ENCODE measurements at regions not wholly inside any gene's neighbourhood (a gene's known extent, or its start where the extent isn't known, plus 50 kb on each side); places are given as distances from the start of the nearest gene placed in this dataset.
"Not testable (repeated sequence)": the region's sequence is repeated elsewhere in the genome, so short reads cannot be mapped to it uniquely, and the experiment has no call there.

DNA sequence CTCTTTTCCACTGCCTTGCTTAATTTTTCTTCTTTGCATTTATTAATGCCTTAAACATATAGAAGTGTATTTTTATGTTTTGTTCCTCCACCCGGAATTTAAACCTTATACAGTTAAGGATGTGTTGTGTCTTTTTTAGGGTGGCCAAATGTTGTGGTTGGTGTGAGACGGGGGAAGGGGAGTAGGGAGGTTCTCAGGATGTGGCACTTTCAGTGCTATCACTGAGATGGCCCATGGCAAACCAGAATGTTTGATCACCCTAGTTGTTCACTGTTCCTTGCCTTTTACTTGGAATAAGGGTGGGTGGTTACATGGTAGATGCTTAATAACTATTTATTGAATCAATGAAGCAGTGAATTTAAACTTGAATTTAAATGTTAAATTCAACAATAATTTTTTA is 216.0 kb upstream of the SLITRK1 start:
- no peak overlapping the region for H3K27ac ChIP-seq
- TF ChIP-seq ZFX (IDR thresholded peaks at IDR 0.05), result no peak
- TF ChIP-seq, protein P1, sequence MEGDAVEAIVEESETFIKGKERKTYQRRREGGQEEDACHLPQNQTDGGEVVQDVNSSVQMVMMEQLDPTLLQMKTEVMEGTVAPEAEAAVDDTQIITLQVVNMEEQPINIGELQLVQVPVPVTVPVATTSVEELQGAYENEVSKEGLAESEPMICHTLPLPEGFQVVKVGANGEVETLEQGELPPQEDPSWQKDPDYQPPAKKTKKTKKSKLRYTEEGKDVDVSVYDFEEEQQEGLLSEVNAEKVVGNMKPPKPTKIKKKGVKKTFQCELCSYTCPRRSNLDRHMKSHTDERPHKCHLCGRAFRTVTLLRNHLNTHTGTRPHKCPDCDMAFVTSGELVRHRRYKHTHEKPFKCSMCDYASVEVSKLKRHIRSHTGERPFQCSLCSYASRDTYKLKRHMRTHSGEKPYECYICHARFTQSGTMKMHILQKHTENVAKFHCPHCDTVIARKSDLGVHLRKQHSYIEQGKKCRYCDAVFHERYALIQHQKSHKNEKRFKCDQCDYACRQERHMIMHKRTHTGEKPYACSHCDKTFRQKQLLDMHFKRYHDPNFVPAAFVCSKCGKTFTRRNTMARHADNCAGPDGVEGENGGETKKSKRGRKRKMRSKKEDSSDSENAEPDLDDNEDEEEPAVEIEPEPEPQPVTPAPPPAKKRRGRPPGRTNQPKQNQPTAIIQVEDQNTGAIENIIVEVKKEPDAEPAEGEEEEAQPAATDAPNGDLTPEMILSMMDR (conservative IDR thresholded peaks at IDR 0.05), result no peak

- H3K27ac ChIP-seq, result no peak overlapping the region
- TF ChIP-seq, protein P1 (conservative IDR thresholded peaks at IDR 0.05), result no peak
- TF ChIP-seq ZFX (IDR thresholded peaks at IDR 0.05), result no peak
Measured at GRCh38 chr13:84097148-84097547, 214.9 kb upstream of the SLITRK1 start.

DNA sequence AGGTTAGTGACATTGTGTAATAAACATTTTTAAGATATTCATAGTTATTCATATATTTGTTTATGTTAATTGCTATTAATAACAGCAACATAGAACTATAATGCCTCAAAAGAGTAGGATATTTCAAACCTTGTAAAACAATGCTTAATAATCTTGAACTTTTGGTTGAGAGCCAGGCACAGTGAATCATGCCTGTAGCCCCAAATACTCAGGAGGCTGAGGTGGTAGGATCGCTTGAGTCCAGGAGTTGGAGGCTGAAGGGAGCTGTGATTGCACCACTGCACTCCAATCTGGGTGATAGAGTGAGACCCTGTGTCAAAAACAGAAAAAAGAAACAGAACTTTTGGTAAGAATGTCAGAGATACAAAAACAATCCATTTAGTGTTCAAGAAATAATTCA is 213.9 kb upstream of the SLITRK1 start:
- no peak overlapping the region for H3K27ac ChIP-seq
- no peak for TF ChIP-seq ZFX (IDR thresholded peaks at IDR 0.05)
- TF ChIP-seq, protein P1 (conservative IDR thresholded peaks at IDR 0.05), result no peak

- H3K27ac ChIP-seq, result no peak overlapping the region
- no peak for TF ChIP-seq ZFX (IDR thresholded peaks at IDR 0.05)
- TF ChIP-seq, protein P1 (conservative IDR thresholded peaks at IDR 0.05), result no peak
Measured at GRCh38 chr13:84088996-84089395, 206.7 kb upstream of the SLITRK1 start.

DNA sequence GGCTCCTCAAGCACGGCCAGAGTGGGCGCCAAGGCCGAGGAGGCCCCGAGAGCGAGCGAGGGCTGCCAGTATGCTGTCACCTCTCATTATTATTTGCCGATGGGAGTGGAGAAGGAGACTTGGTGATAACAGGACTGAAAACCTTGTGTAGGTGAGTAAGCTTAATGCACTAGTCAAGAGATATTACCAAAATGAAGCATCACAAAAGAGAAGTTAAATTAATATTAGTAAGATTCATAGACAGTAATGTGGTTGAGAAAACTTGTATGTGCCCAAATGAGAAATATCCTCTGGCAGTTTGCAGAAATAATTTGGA is 204.5 kb upstream of the SLITRK1 start:
- no peak overlapping the region for H3K27ac ChIP-seq
- TF ChIP-seq ZFX (IDR thresholded peaks at IDR 0.05), result no peak
- TF ChIP-seq, protein P1 (conservative IDR thresholded peaks at IDR 0.05), result no peak

DNA sequence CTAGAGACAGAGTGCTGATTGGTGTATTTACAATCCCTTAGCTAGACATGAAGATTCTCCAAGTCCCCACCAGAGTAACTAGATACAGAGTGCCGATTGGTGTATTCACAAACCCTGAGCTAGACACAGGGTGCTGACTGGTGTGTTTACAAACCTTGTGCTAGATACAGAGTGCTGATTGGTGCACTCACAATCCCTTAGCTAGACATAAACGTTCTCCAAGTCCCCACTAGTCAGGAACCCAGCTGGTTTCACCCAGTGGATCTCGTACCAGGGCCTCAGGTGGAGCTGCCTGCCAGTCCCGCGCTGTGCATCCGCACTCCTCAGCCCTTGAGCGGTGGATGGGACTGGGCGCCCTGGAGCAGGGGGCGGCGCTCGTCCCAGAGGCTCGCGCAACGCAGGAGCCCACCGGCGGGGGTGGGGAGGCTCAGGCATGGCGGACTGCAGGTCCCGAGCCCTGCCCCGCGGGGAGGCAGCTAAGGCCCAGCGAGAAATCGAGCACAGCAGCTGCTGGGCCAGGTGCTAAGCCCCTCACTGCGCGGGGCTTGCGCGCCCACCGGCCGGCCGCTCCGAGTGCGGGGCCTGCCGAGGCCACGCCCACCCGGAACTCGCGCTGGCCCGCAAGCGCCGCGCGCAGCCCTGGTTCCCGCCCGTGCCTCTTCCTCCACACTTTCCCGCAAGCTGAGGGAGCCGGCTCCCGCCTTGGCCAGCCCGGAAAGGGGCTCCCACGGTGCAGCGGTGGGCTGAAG is 204.0 kb upstream of the SLITRK1 start:
- not testable (repeated sequence) for H3K27ac ChIP-seq

DNA sequence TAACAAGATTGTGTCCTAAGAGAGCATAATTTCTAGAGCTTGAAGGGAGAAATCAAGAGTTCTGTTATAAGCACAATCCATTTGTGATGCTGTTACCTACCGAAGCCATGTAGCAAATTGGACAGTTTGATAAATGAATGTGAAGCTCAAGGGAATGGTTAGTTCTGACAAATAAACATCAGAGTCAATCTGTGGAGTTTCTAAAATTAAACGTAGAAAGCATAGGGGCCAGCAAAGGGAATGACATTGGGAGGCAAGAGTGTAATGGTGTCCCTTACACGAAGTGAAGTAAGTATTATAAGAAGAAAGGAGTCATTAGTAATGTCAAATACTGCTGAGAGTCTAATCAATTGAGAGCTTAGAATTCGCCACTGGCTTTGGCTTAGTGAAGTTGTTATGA is 200.2 kb upstream of the SLITRK1 start:
- H3K27ac ChIP-seq, result no peak overlapping the region
- TF ChIP-seq, protein P1 (conservative IDR thresholded peaks at IDR 0.05), result no peak
- TF ChIP-seq ZFX (IDR thresholded peaks at IDR 0.05), result no peak
